K562 (cell line): ENCODE measurements at regions not wholly inside any gene's neighbourhood (a gene's known extent, or its start where the extent isn't known, plus 50 kb on each side); places are given as distances from the start of the nearest gene placed in this dataset.

Experiments used
- ATAC-seq: fragments of 200-7000 bp; cut with Tn5 transposase; 3 replicates; pipeline ENCODE4 v1.9.1; 2020; ENCODE audit warnings: moderate library complexity
- BruUV-seq: library from RNA; stranded (reverse); fragments of 400-500 nt; replicated peaks from 2 replicates; lab custom pipeline; 2021; lab: Mats Ljungman, UMichigan
- CTCF ChIA-PET: fragments of 300-600 bp; formaldehyde crosslinking; extraction: SDS; loops from one replicate; lab custom pipeline; 2021; ENCODE audit warnings: low intra/inter-chr PET ratio; lab: Yijun Ruan, JAX
- POLR2A ChIA-PET: fragments of 300-600, 350-650 bp; sonication (Branson Sonifier 250); formaldehyde crosslinking; extraction: SDS; loops from one replicate; lab custom pipeline; 2021; ENCODE audit warnings: antibody characterized with exemption, inconsistent platforms; lab: Yijun Ruan, JAX
- DNase-seq, 4 experiments: peaks; one replicate each; pipeline versions ENCODE4 v3.0.0 to v3.0.0-alpha.2; 2011 to 2018; ENCODE audit warnings: low spot score in 3 of 4, mixed read lengths in 3 of 4; ENCODE audit errors: extremely low read depth in 1 of 4
- FAIRE-seq: peaks from 2 replicates; lab custom pipeline; 2011; peaks lifted over from hg19 to GRCh38; lab: Jason Lieb, UNC
- H2AFZ ChIP-seq: 2 replicates; pipeline ENCODE4 v1.6.0; 2011; ENCODE audit warnings: low read depth, low read length, control low read depth, inconsistent platforms
- H3K27ac ChIP-seq: fragments of 200-600 bp; 3 replicates; pipeline ENCODE4 v1.8.0; 2011; ENCODE audit warnings: low read depth, mild to moderate bottlenecking, control low read depth, inconsistent platforms, low read length, moderate library complexity, mixed read lengths; ENCODE audit errors: extremely low read depth
- H3K27me3 ChIP-seq, 2 experiments: fragments of 300-600 bp in 1 of 2; 2 replicates in 1 of 2; 3 replicates in 1 of 2; pipeline versions ENCODE4 v1.6.0 to v1.8.0; 2011; ENCODE audit warnings: inconsistent platforms in 2 of 2, low read length in 2 of 2, mild to moderate bottlenecking in 1 of 2, mixed read lengths in 1 of 2, moderate library complexity in 1 of 2; ENCODE audit not compliant: control insufficient read depth in 2 of 2, insufficient read depth in 2 of 2
- H3K36me3 ChIP-seq: fragments of 300-600 bp; 3 replicates; pipeline ENCODE4 v1.8.0; 2011; ENCODE audit warnings: mild to moderate bottlenecking, low read length, inconsistent platforms; ENCODE audit not compliant: control insufficient read depth, insufficient read depth
- H3K4me1 ChIP-seq, 2 experiments: fragments of 200-600 bp in 1 of 2; replicated peaks in 1 of 2; 2 replicates in 1 of 2; 3 replicates in 1 of 2; pipeline versions ENCODE4 v1.5.1 to v1.8.0; 2011; ENCODE audit warnings: inconsistent platforms in 2 of 2, low read length in 2 of 2, mild to moderate bottlenecking in 1 of 2, mixed read lengths in 1 of 2, moderate library complexity in 1 of 2; ENCODE audit not compliant: control insufficient read depth in 2 of 2, insufficient read depth in 2 of 2
- H3K4me2 ChIP-seq: 2 replicates; pipeline ENCODE4 v1.6.1; 2011; ENCODE audit warnings: low read length, control low read depth, inconsistent platforms, mixed read lengths; ENCODE audit not compliant: insufficient read depth
- H3K4me3 ChIP-seq: fragments of 200-600 bp; sonication (generic), shearing (Covaris generic); 2 replicates; pipeline ENCODE4 v1.5.1; 2016; ENCODE audit warnings: control low read depth, inconsistent platforms
- H3K79me2 ChIP-seq: fragments of 200-600 bp; 3 replicates; pipeline ENCODE4 v1.8.0; 2011; ENCODE audit warnings: low read length, inconsistent platforms; ENCODE audit not compliant: control insufficient read depth, insufficient read depth
- H3K9ac ChIP-seq, 2 experiments: 2 replicates each; pipeline versions ENCODE4 v1.6.0 to v1.6.1; 2011; ENCODE audit warnings: low read depth in 2 of 2, low read length in 2 of 2, control low read depth in 1 of 2, inconsistent platforms in 1 of 2, mild to moderate bottlenecking in 1 of 2, mixed read lengths in 1 of 2; ENCODE audit not compliant: insufficient read depth in 1 of 2
- H3K9me1 ChIP-seq: one replicate; pipeline ENCODE4 v1.6.0; 2011; ENCODE audit warnings: inconsistent platforms, mild to moderate bottlenecking, low read length, moderate library complexity; ENCODE audit not compliant: control insufficient read depth, insufficient read depth
- H3K9me3 ChIP-seq: replicated peaks from 2 replicates; pipeline ENCODE4 v1.5.1; 2011; ENCODE audit warnings: low read depth, low read length, inconsistent platforms; ENCODE audit not compliant: control insufficient read depth, insufficient read depth
- H4K20me1 ChIP-seq: replicated peaks from 2 replicates; pipeline ENCODE4 v1.6.1; 2011; ENCODE audit warnings: low read length, inconsistent platforms, mixed read lengths; ENCODE audit not compliant: control insufficient read depth, insufficient read depth
- BCOR ChIP-seq: fragments of 450-650 bp; IDR thresholded peaks from 2 replicates; pipeline ENCODE4 v1.6.1; 2016
- BRD4 ChIP-seq: fragments of 200-600 bp; sonication (generic); IDR thresholded peaks from 2 replicates; pipeline ENCODE4 v1.6.1; 2017; ENCODE audit warnings: inconsistent platforms
- CLOCK ChIP-seq: fragments of 250-450 bp; sonication (Bioruptor Pico); IDR thresholded peaks from 2 replicates; pipeline ENCODE4 v1.4.0; 2020; ENCODE audit warnings: mild to moderate bottlenecking, moderate library complexity, borderline replicate concordance
- DPF2 ChIP-seq: fragments of 450-650 bp; IDR thresholded peaks from 2 replicates; pipeline ENCODE4 v1.6.1; 2016
- E4F1 ChIP-seq: fragments of 250-450 bp; sonication (Bioruptor Pico); IDR thresholded peaks from 2 replicates; pipeline ENCODE4 v1.5.0; 2021; ENCODE audit warnings: mild to moderate bottlenecking, borderline replicate concordance
- EP300 ChIP-seq: IDR thresholded peaks from 2 replicates; pipeline ENCODE4 v1.6.1; 2012; ENCODE audit warnings: low read length, improper control_type of control experiment
- ETV1 ChIP-seq: fragments of 450-650 bp; conservative IDR thresholded peaks from 2 replicates; pipeline ENCODE4 v1.6.1; 2016; ENCODE audit warnings: missing genetic modification characterization, control low read depth, low read depth, missing compliant biosample characterization
- HDAC1 ChIP-seq, 2 experiments: fragments of 450-650 bp; IDR thresholded peaks; 2 replicates each; pipeline ENCODE4 v1.6.1; 2016 to 2017; ENCODE audit warnings: inconsistent platforms in 1 of 2, mild to moderate bottlenecking in 1 of 2, moderate library complexity in 1 of 2
- NFYB ChIP-seq: IDR thresholded peaks from 2 replicates; pipeline ENCODE4 v1.6.1; 2011; ENCODE audit warnings: mild to moderate bottlenecking, moderate library complexity; ENCODE audit not compliant: insufficient read length; ENCODE audit errors: extremely low read depth
- PHF21A ChIP-seq: fragments of 450-650 bp; IDR thresholded peaks from 2 replicates; pipeline ENCODE4 v1.6.1; 2017; ENCODE audit warnings: low read depth, borderline replicate concordance
- RFX1 ChIP-seq: fragments of 450-650 bp; IDR thresholded peaks from 2 replicates; pipeline ENCODE4 v1.6.1; 2016; ENCODE audit warnings: mild to moderate bottlenecking, moderate library complexity
- RFX5 ChIP-seq: IDR thresholded peaks from 2 replicates; pipeline ENCODE4 v1.6.1; 2011; ENCODE audit warnings: low read depth, mild to moderate bottlenecking, improper control_type of control experiment, low read length
- SRSF1 ChIP-seq: fragments of 200-400 bp; formaldehyde crosslinking; IDR thresholded peaks from 2 replicates; pipeline ENCODE4 v1.6.1; 2017; ENCODE audit warnings: mild to moderate bottlenecking, low read depth, low read length, moderate library complexity
- WGBS: fragments of 100-300 bp; shearing (Covaris generic); methylation state at CpG from one replicate; pipeline ENCODE4 v1.1.6; 2016; ENCODE audit warnings: low coverage, mixed read lengths; ENCODE audit not compliant: insufficient coverage; ENCODE audit errors: missing lambda C conversion rate; 5-methylcytosine and 5-hydroxymethylcytosine counted together
- in situ Hi-C: fragments of 300-500 bp; cut with MboI; formaldehyde crosslinking; loops from 4 replicates; pipeline ENCODE4 v1.15.0; 2018; ENCODE audit warnings: inconsistent platforms, mixed read lengths
- intact Hi-C: fragments of 100-400 bp; cut with micrococcal nuclease; formaldehyde crosslinking; loops from 2 replicates; pipeline ENCODE4 v1.14.2; 2022

- BruUV-seq: no TSS peak
- WGBS: 2% methylated on average over 5 of the region's 5 CpGs
- CTCF ChIA-PET: no interaction called here
- TF ChIP-seq NFYB (no peak), BCOR (no peak), EP300 (no peak), RFX5 (no peak), PHF21A (no peak), CLOCK (CRISPR knock-in tag) (no peak), SRSF1 (no peak), DPF2 (no peak), BRD4 (no peak), ETV1 (tag) (no peak), RFX1 (no peak), HDAC1 (IDR thresholded peaks at IDR 0.05) (no peak), E4F1 (no peak)
These were observed 777.5 kb upstream of the ADGRL2 start for GRCh38 chr1:81023187-81023724.

More at GRCh38 chr1:81023187-81023724, 777.5 kb upstream of the ADGRL2 start:
- FAIRE-seq (no peak), ATAC-seq (no peak), DNase-seq (no peak)
- no peaks in the 10 kb centered on the region for H3K9me1 ChIP-seq
- H4K20me1 ChIP-seq: no peaks in the 10 kb centered on the region
- H3K79me2 ChIP-seq: no peaks in the 10 kb centered on the region
- no peak overlapping the region for H3K9ac ChIP-seq
- intact Hi-C loops: no loop called here
- no peaks in the 10 kb centered on the region for H3K9me3 ChIP-seq
- no peak overlapping the region for H3K4me3 ChIP-seq
- no peaks in the 10 kb centered on the region for H3K27me3 ChIP-seq
- no peak overlapping the region for H2AFZ ChIP-seq
- no peak overlapping the region for H3K4me2 ChIP-seq
- in situ Hi-C loops: no loop called here
- no peaks in the 10 kb centered on the region for H3K4me1 ChIP-seq
- H3K36me3 ChIP-seq: no peaks in the 10 kb centered on the region
- H3K27ac ChIP-seq: no peak overlapping the region
- POLR2A ChIA-PET: no interaction called here
